ENCODE measurements at regions not wholly inside any gene's neighbourhood (a gene's known extent, or its start where the extent isn't known, plus 50 kb on each side); places are given as distances from the start of the nearest gene placed in this dataset.

- Histone ChIP-seq H3K27ac (no peak overlapping the region), H3K9me3 (ENCODE audit: severe bottlenecking) (no peaks in the 10 kb centered on the region), H3K4me3 (ENCODE audit: low read depth, low read length) (no peak overlapping the region)
These were observed 508.8 kb upstream of the CTNND2 start for GRCh38 chr5:12413075-12413474.

GRCh38 chr5:12399868-12400267, 495.6 kb upstream of the CTNND2 start:
- Histone ChIP-seq H3K36me3 (no peaks in the 10 kb centered on the region), H3K27ac (no peak overlapping the region), H3K27me3 (ENCODE audit: insufficient read depth, low read depth, severe bottlenecking) (no peaks in the 10 kb centered on the region), H3K9me3 (ENCODE audit: severe bottlenecking) (no peaks in the 10 kb centered on the region), H3K4me3 (ENCODE audit: low read depth, low read length) (no peak overlapping the region)
- TF ChIP-seq CTCF (IDR thresholded peaks at IDR 0.05; ENCODE audit: low read depth, low read length): no peak
- no peak for DNase-seq

More at GRCh38 chr5:12413075-12413474, 508.8 kb upstream of the CTNND2 start:
- no peak for DNase-seq
- Histone ChIP-seq H3K27me3 (ENCODE audit: insufficient read depth, low read depth, severe bottlenecking) (no peaks in the 10 kb centered on the region), H3K36me3 (no peaks in the 10 kb centered on the region)
- no peak for TF ChIP-seq CTCF (IDR thresholded peaks at IDR 0.05; ENCODE audit: low read depth, low read length)

- Histone ChIP-seq H3K36me3 (no peaks in the 10 kb centered on the region), H3K27me3 (ENCODE audit: insufficient read depth, low read depth, severe bottlenecking) (no peaks in the 10 kb centered on the region), H3K27ac (no peak overlapping the region), H3K4me3 (ENCODE audit: low read depth, low read length) (no peak overlapping the region), H3K9me3 (ENCODE audit: severe bottlenecking) (no peaks in the 10 kb centered on the region)
- no peak for TF ChIP-seq CTCF (IDR thresholded peaks at IDR 0.05; ENCODE audit: low read depth, low read length)
- DNase-seq: no peak
These were observed 488.0 kb upstream of the CTNND2 start for GRCh38 chr5:12392246-12392645.

- Histone ChIP-seq H3K9me3 (ENCODE audit: severe bottlenecking) (peaks cover 8% of the 10 kb centered on the region), H3K27ac (no peak overlapping the region), H3K36me3 (no peaks in the 10 kb centered on the region), H3K27me3 (ENCODE audit: insufficient read depth, low read depth, severe bottlenecking) (no peaks in the 10 kb centered on the region), H3K4me3 (ENCODE audit: low read depth, low read length) (no peak overlapping the region)
- no peak for DNase-seq
- TF ChIP-seq CTCF (IDR thresholded peaks at IDR 0.05; ENCODE audit: low read depth, low read length): no peak
These were observed 480.8 kb upstream of the CTNND2 start for GRCh38 chr5:12385095-12385494.

- no peaks in the 10 kb centered on the region for H3K27me3 ChIP-seq (ENCODE audit: insufficient read depth, low read depth, severe bottlenecking)
- H3K9me3 ChIP-seq (ENCODE audit: severe bottlenecking): peaks cover 8% of the 10 kb centered on the region
- no peak for TF ChIP-seq CTCF (IDR thresholded peaks at IDR 0.05; ENCODE audit: low read depth, low read length)
- DNase-seq: no peak
- no peak overlapping the region for H3K4me3 ChIP-seq (ENCODE audit: low read depth, low read length)
- H3K27ac ChIP-seq: no peak overlapping the region
- H3K36me3 ChIP-seq: no peaks in the 10 kb centered on the region
These were observed 479.8 kb upstream of the CTNND2 start for GRCh38 chr5:12384005-12384404.

- Histone ChIP-seq H3K36me3 (no peaks in the 10 kb centered on the region), H3K27ac (no peak overlapping the region), H3K9me3 (ENCODE audit: severe bottlenecking) (peaks cover 2% of the 10 kb centered on the region), H3K27me3 (ENCODE audit: insufficient read depth, low read depth, severe bottlenecking) (no peaks in the 10 kb centered on the region), H3K4me3 (ENCODE audit: low read depth, low read length) (no peak overlapping the region)
- TF ChIP-seq CTCF (IDR thresholded peaks at IDR 0.05; ENCODE audit: low read depth, low read length): no peak
- DNase-seq: no peak
These were observed 463.7 kb upstream of the CTNND2 start for GRCh38 chr5:12367973-12368372.

Measured in WERI-Rb-1 (cell line).